HG02759 (cell line): ENCODE measurements at regions not wholly inside any gene's neighbourhood (a gene's known extent, or its start where the extent isn't known, plus 50 kb on each side); places are given as distances from the start of the nearest gene placed in this dataset.
A peak's percentile ranks its signal among the peaks of the same experiment; 100 is the strongest.
"Not testable (repeated sequence)": the region's sequence is repeated elsewhere in the genome, so short reads cannot be mapped to it uniquely, and the experiment has no call there.

Experiments
- ATAC-seq: cut with Tn5 transposase; IDR thresholded peaks from one replicate; pipeline ENCODE4 v1.9.1; 2021; ENCODE audit warnings: mild to moderate bottlenecking, moderate library complexity; ENCODE audit not compliant: unreplicated experiment

DNA sequence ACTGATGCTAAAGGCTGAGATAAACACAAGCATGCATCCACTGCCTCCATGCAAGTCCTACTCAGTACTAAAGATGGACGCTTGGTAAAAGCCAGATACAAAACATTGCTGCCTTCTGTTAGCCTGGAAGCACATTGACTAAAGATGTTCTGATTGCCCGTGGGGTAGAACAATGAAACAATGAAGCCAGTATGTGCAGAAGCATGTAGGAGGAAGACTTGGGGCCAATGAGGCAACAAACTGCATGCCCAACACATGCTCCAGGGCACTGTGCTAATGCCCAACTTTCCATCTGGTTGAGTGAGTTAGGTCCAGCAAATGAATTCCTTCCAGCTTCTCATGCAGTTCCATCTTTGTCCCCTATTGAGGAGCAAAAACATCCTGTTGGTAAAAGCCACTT lies 1245.5 kb downstream of the GATA3 start:
- ATAC-seq: no peak

- no peak for ATAC-seq
Measured at GRCh38 chr10:9301148-9301547, 1246.7 kb downstream of the GATA3 start.

DNA sequence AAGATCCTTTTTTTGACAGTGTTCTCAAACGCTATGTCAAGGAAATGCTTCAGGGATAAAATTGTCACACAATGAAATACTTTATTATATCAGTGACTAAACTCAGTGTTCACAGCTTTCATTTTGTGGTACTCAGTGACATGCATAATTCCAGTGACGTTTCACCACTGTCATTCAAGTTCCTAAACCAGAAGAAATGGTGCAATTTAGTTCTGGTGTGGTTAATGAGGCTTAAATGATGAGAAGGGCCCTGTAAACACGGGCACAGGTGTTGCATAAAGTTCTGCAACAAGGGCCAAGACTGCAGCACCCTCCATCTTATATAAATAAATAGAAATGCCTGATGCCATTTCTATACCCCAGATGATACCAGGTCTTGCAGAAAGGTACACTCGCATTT lies 1247.1 kb downstream of the GATA3 start:
- no peak for ATAC-seq

GRCh38 chr10:9302140-9302746 lies 1247.8 kb downstream of the GATA3 start:
- ATAC-seq: no peak

GRCh38 chr10:9305018-9305655 lies 1250.6 kb downstream of the GATA3 start:
- ATAC-seq: no peak

GRCh38 chr10:9311702-9312499 lies 1257.4 kb downstream of the GATA3 start:
- no peak for ATAC-seq

DNA sequence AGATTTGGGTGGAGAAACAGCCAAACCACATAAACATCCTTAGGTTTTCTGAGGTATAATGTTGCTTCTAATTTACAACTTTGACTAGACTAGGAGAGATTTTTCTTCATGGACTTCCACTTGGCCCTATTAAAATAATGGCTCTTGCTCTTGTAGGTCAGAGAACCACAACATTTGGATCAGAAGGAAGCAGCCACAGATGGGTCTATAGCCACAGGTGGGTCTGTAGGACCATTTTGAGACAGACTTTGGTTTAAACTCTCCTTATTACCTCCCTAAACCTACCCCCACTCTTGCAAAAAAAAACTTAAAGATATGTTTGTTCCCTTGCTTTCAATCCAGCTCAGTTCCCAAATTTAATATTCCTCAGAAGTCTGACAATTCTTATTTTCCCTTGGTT lies 1260.8 kb downstream of the GATA3 start:
- ATAC-seq: no peak

DNA sequence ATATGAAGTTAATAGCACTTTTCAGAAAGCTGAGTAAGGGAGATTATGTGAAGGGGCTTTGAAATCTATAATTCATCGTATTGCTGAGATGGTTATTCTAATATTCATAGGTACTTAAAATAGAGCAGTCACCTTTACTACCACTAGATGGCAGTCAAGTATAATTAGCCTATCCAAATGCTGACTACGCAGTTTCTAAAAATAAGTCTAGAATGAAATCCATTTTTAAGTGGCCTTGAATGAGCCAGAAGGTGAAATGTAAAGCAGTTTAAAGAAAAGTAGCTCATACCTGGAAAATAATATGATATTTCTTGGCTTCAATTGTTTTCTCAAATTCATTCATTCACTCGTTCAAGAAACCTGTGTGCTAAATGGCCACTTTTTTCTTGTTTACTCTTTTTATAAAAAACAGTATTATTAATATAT lies 1277.1 kb downstream of the GATA3 start:
- peak; percentile 73 for ATAC-seq

DNA sequence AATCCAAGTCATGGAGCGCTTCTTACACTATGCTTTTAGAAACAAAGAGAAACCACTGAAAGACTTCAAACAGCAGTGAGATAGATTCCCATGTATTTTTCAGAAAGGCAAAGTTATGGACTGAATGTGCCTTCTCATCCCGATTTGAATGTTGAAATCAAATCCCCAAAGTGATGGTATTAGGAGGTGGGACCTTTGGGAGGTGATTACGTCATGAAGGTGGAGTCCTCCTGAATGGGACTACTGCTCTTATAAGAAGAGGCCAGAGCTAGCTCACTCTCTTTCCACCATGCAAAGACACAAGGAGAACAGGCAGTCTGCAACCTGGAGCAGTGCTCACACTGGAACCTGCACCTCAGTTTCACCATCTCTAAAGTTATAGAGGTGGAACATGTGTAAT lies 1279.8 kb downstream of the GATA3 start:
- ATAC-seq: no peak

DNA sequence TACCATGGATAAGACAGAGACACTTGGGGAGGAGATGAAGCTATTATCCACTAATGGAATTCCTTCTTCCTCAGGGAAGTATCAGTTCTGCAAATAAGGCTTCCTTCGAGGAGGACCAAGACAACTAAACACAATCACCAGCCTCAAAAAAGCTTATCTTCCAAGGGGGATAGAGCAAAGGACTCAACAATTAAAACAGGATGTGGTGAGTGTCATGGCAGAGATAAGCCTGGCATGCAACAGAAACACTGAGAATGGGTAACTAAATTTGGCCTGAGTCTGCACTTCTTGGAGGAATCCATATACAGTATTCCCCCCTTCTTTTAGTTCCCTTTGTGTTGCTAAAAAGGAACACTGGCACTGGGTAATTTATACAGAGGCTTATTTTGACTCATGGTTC lies 1285.2 kb downstream of the GATA3 start:
- ATAC-seq: no peak

DNA sequence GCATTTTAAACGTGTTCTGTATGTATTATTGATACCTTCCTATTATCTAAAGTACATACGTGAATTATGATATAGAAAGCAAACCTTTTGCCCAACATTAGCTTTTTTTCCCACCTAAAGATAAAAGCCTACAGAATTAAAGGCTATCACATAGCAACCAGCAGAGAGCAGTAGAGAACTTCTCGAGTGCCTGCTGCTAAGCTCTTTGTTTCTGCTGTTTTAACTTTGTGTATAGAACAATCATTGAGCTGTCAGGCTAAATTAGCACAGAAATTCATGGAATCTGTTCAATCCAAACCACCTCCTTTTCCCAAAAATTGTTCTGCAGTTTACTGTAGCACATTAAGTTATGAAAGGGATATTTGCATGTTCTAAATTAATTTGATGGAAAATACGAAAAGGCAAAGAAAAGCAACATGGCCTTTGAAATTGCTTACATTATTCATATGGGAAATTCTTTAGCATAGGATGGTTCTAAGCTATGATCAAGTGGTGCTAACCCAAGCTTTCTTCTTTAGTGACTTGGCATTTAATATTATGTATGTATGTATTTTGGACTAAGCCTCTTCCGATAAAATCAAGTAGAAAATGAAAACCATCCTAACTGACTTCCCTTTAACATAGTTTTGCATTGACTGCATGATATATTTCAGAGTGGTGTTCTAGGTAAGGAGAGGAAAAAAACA lies 1288.5 kb downstream of the GATA3 start:
- peak; percentile 70 for ATAC-seq

DNA sequence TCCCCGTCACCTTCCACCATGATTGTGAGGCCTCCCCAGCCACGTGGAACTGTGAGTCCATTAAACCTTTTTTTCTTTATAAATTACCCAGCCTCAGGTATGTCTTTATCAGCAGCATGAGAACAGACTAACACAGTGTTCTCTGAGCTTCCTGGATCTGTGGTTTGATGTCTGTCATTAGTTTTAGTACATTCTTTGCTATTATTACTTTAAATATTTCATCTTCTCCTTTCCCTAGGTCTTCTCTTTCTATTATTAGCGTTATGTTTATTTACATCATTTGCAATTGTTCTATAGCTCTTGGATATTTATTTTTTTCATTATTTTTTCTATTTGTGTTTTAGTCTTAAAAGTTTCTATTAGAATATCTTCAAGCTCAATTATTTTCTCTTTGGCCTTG lies 1293.4 kb downstream of the GATA3 start:
- not testable (repeated sequence) for ATAC-seq

GRCh38 chr10:9357471-9357870 lies 1303.0 kb downstream of the GATA3 start:
- no peak for ATAC-seq

DNA sequence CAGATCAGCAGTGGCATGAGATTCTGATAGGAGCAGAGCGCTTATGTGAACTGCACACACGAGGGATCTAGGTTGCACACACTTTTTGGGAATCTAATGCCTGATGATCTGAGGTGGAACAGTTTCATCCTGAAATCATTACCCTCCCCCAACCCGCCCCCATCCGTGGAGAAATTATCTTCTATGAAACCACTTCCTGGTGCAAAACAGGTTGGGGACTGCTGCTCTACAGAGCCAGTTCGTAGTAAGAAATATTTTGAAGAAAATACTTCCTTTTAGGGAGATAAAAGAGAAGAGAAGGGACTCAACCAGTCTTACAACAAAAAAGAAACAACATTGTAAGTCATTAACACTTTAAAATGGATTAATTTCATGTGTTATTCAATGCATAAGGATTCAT lies 1308.2 kb downstream of the GATA3 start:
- ATAC-seq: no peak

- ATAC-seq: no peak
Measured at GRCh38 chr10:9379183-9379582, 1324.7 kb downstream of the GATA3 start.

DNA sequence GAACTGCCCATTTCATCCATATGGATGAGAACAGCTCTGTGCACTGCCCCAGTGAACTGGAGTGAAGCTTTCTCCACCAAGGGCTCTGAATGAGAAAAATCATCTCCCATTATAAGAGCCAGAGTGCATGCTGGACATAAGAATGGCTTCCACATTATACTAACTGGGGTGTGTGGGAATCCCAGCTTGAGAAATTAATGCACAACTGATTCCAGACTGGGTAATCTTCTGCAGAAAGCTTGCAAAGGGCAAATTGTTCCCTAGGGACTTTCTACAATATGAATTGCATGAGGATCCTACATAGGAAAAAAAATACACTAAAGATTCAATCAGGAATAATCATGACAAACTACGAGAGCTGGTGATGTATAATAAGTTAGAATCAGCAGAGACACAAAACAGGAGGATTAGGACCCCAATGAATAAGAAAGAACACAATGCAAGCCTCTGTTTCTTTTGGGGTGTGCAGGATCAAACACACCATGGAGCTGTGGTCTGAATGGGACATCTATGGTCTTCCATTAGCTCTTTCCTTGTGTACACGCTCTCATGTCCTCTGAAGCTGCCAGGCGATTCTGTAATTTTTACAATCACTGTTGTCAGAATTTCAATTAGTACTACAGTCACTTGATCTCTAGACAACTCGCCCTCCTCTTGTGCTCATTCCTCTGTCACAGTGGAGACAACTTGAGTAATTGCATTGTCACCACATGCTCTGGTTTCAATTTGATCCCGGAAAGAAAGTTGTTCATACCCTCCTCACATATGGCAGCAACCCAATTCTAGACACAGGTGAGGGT lies 1327.4 kb downstream of the GATA3 start:
- no peak for ATAC-seq

- ATAC-seq: no peak
Measured at GRCh38 chr10:9382533-9382866, 1328.0 kb downstream of the GATA3 start.

DNA sequence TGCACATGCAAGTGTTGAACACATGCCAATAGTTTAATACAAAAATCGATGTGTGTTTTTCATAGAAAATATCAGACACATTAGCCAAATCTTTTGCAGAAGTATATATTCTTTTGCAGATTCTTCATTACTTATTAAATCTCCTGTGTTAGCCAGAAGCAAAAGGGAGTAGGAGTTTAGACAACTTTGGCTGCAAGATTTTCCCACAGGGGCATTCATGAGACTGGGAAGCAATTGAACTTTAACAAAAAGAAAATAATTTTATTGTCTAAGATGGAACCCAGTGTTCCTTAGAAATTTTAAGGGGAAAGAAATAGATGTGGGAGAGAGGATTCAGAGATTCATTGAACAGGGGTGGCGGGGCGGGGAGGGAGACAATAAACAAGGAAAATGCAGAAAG lies 1336.0 kb downstream of the GATA3 start:
- ATAC-seq: no peak

GRCh38 chr10:9399275-9399983 lies 1344.9 kb downstream of the GATA3 start:
- no peak for ATAC-seq

DNA sequence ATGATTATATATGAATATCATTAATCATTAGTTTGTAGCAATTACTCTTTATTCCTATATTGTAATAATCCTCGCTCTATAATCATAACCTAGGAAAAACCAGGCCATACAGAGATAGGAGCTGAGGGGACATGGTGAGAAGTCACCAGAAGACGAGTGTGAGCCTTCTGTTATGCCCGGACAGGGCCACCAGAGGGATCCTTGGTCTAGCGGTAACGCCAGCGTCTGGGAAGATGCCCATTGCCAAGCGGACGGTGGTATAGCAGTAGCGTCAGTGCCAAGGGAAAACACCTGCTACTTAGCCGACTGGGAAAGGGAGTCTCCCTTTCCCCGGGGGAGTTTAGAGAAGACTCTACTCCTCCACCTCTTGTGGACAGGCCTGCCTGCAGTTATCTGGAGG lies 1347.6 kb downstream of the GATA3 start:
- ATAC-seq: not testable (repeated sequence)
